GM23338 (cell line): ENCODE measurements at regions not wholly inside any gene's neighbourhood (a gene's known extent, or its start where the extent isn't known, plus 50 kb on each side); places are given as distances from the start of the nearest gene placed in this dataset.

Experiments
- ATAC-seq: fragments of 200-7000 bp; cut with Tn5 transposase; 3 replicates; pipeline ENCODE4 v1.9.1; 2020
- DNase-seq: peaks from one replicate; pipeline ENCODE4 v3.0.0-alpha.2; 2015; ENCODE audit warnings: low spot score
- H2AFZ ChIP-seq: fragments of 200-600 bp; sonication (generic); 2 replicates; pipeline ENCODE4 v1.8.0; 2016; ENCODE audit warnings: antibody characterized with exemption, mild to moderate bottlenecking, moderate library complexity
- H3F3A ChIP-seq: fragments of 200-600 bp; sonication (generic); replicated peaks from 2 replicates; pipeline ENCODE4 v1.8.0; 2017; ENCODE audit warnings: antibody characterized with exemption, mixed run types, low read depth
- H3K27ac ChIP-seq: fragments of 200-600 bp; sonication (generic); 2 replicates; pipeline ENCODE4 v1.6.1; 2016; ENCODE audit warnings: low read depth
- H3K27me3 ChIP-seq: fragments of 200-600 bp; sonication (generic); 2 replicates; pipeline ENCODE4 v1.8.0; 2016; ENCODE audit warnings: mild to moderate bottlenecking, mixed run types, moderate library complexity; ENCODE audit not compliant: insufficient read depth
- H3K36me3 ChIP-seq: fragments of 200-600 bp; sonication (generic); 2 replicates; pipeline ENCODE4 v1.8.0; 2016; ENCODE audit warnings: mild to moderate bottlenecking; ENCODE audit not compliant: insufficient read depth
- H3K4me1 ChIP-seq: fragments of 200-600 bp; sonication (generic); 2 replicates; pipeline ENCODE4 v1.8.0; 2016; ENCODE audit warnings: mild to moderate bottlenecking, moderate library complexity; ENCODE audit not compliant: insufficient read depth
- H3K4me2 ChIP-seq: fragments of 200-600 bp; sonication (generic); 2 replicates; pipeline ENCODE4 v1.7.1; 2017; ENCODE audit warnings: mixed run types
- H3K4me3 ChIP-seq: fragments of 200-600 bp; sonication (generic); 2 replicates; pipeline ENCODE4 v1.6.1; 2016; ENCODE audit warnings: mixed run types
- H3K79me2 ChIP-seq: fragments of 200-600 bp; sonication (generic); replicated peaks from 2 replicates; pipeline ENCODE4 v1.8.0; 2017; ENCODE audit warnings: mild to moderate bottlenecking; ENCODE audit not compliant: insufficient read depth
- H3K9me2 ChIP-seq: fragments of 200-600 bp; sonication (generic); 2 replicates; pipeline ENCODE4 v1.8.0; 2017; ENCODE audit not compliant: insufficient read depth
- H4K20me1 ChIP-seq: fragments of 200-600 bp; sonication (generic); replicated peaks from 2 replicates; pipeline ENCODE4 v1.8.0; 2017; ENCODE audit warnings: mild to moderate bottlenecking; ENCODE audit not compliant: insufficient read depth
- H3K27ac Mint-ChIP-seq: 2 replicates; pipeline ENCODE4 v1.8.0; 2020; ENCODE audit warnings: inconsistent platforms, mild to moderate bottlenecking, moderate library complexity, mixed read lengths
- H3K27me3 Mint-ChIP-seq: 3 replicates; pipeline ENCODE4 v1.8.0; 2022; ENCODE audit warnings: low read depth, mild to moderate bottlenecking, moderate library complexity, mixed read lengths, inconsistent platforms; ENCODE audit not compliant: insufficient read depth, poor library complexity
- H3K36me3 Mint-ChIP-seq: 3 replicates; pipeline ENCODE4 v1.8.0; 2021; ENCODE audit warnings: low read depth, mild to moderate bottlenecking, inconsistent platforms, moderate library complexity, mixed read lengths
- H3K4me1 Mint-ChIP-seq: 3 replicates; pipeline ENCODE4 v1.8.0; 2020; ENCODE audit warnings: mild to moderate bottlenecking, inconsistent platforms, mixed read lengths
- H3K4me3 Mint-ChIP-seq: 3 replicates; pipeline ENCODE4 v1.8.0; 2021; ENCODE audit warnings: moderate library complexity, mild to moderate bottlenecking, inconsistent platforms, mixed read lengths
- H3K9me3 Mint-ChIP-seq: 3 replicates; pipeline ENCODE4 v1.8.0; 2020; ENCODE audit warnings: moderate library complexity, mild to moderate bottlenecking, inconsistent platforms, mixed read lengths
- CREB1 ChIP-seq: fragments of 250-450 bp; sonication (Bioruptor Pico); IDR thresholded peaks from 2 replicates; pipeline ENCODE4 v1.5.0; 2020; ENCODE audit warnings: low read depth, mild to moderate bottlenecking, moderate library complexity
- EZH2 ChIP-seq: fragments of 200-600 bp; sonication (generic); IDR thresholded peaks from one replicate; pipeline ENCODE4 v1.8.0; 2017; ENCODE audit warnings: antibody characterized with exemption, mild to moderate bottlenecking, low read depth; ENCODE audit not compliant: unreplicated experiment
- EZH2phosphoT487 ChIP-seq: fragments of 200-600 bp; sonication (generic); IDR thresholded peaks from one replicate; pipeline ENCODE4 v1.8.1; 2018; ENCODE audit warnings: antibody characterized with exemption; ENCODE audit not compliant: unreplicated experiment
- JUNB ChIP-seq: IDR thresholded peaks from one replicate; pipeline ENCODE4 v1.6.1; 2016; ENCODE audit warnings: antibody characterized with exemption; ENCODE audit not compliant: unreplicated experiment
- NANOG ChIP-seq: IDR thresholded peaks from 2 replicates; pipeline ENCODE4 v1.6.1; 2016; ENCODE audit warnings: antibody characterized with exemption, borderline replicate concordance
- POLR2AphosphoS5 ChIP-seq: IDR thresholded peaks from 2 replicates; pipeline ENCODE4 v1.6.1; 2016; ENCODE audit warnings: antibody characterized with exemption, low read depth
- STAT1 ChIP-seq: IDR thresholded peaks from one replicate; pipeline ENCODE4 v1.6.1; 2016; ENCODE audit warnings: antibody characterized with exemption; ENCODE audit not compliant: unreplicated experiment
- ZNF114 ChIP-seq: fragments of 250-450 bp; sonication (Bioruptor Pico); IDR thresholded peaks from 2 replicates; pipeline ENCODE4 v1.5.0; 2020; ENCODE audit warnings: mild to moderate bottlenecking, moderate library complexity
- ZNF331 ChIP-seq: fragments of 250-450 bp; sonication (Bioruptor Pico); IDR thresholded peaks from 2 replicates; pipeline ENCODE4 v1.5.0; 2020; ENCODE audit warnings: low read depth, mild to moderate bottlenecking, moderate library complexity
- TF ChIP-seq, protein P1 (sequence below), 2 experiments: fragments of 200-600 bp in 1 of 2; sonication (generic) in 1 of 2; conservative IDR thresholded peaks; 2 replicates each; pipeline versions ENCODE4 v1.5.1 to v1.6.1; 2016 to 2017; ENCODE audit warnings: antibody characterized with exemption in 2 of 2, low read depth in 2 of 2, mild to moderate bottlenecking in 2 of 2, moderate library complexity in 1 of 2
- TF ChIP-seq, protein P2 (sequence below): IDR thresholded peaks from 2 replicates; pipeline ENCODE4 v1.6.1; 2016; ENCODE audit warnings: antibody characterized with exemption
- TF ChIP-seq, protein P3 (sequence below): IDR thresholded peaks from one replicate; pipeline ENCODE4 v1.6.1; 2018; ENCODE audit warnings: antibody characterized with exemption; ENCODE audit not compliant: unreplicated experiment
- TF ChIP-seq, protein P4 (sequence below): fragments of 250-450 bp; sonication (Bioruptor Pico); IDR thresholded peaks from 2 replicates; pipeline ENCODE4 v1.5.0; 2020; ENCODE audit warnings: mild to moderate bottlenecking, moderate library complexity

DNA sequence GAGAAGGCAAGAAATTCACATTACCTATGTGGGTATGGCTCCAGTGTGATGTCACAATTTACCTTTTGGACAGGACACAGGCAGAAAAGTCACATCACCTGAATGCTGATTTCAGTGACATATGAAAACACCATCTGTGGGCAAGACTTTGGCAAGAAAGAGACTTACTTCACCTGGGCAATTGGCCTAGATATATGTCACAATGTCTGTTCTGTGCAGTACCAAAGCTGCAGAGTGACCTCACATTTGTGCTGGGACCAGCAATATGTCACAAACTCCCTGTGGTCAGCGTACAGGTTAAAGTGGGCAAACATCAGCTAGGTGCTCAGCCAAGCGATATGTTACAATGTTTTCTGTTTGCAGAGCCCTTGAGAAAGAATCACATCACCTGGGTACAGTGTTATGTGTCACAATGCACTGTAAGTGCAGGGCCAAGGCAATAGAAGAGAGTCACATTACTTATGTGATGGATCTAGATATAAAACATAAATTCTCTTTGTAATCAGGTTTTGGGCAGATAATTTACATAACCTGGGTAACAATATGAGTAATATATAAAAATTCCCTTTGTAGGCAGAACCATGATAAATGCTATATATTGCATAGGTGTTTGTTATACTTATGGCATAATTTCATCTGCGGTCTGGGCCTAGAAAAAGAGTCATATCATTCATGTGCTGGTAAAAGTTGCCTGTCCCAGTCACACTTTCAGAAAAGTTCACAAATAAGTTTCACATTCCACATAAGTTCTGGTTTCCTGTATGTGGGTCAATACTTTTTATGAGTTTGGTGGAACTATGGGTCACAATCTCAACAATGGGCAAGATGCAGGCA is 949.4 kb upstream of the AMELY start:
- Histone ChIP-seq H3K36me3 (no peaks in the 10 kb centered on the region), H4K20me1 (no peaks in the 10 kb centered on the region), H3K9me2 (no peaks in the 10 kb centered on the region), H3K27ac (no peak overlapping the region), H3F3A (no peaks in the 10 kb centered on the region), H2AFZ (no peak overlapping the region), H3K4me1 (no peaks in the 10 kb centered on the region), H3K4me2 (no peak overlapping the region), H3K27me3 (no peaks in the 10 kb centered on the region), H3K4me3 (no peak overlapping the region), H3K79me2 (no peaks in the 10 kb centered on the region)
- ATAC-seq (no peak), DNase-seq (no peak)
- Mint-ChIP-seq H3K4me1 (no peaks in the 10 kb centered on the region), H3K9me3 (no peaks in the 10 kb centered on the region), H3K4me3 (no peak overlapping the region), H3K27ac (no peak overlapping the region), H3K36me3 (no peaks in the 10 kb centered on the region), H3K27me3 (no peaks in the 10 kb centered on the region)
- TF ChIP-seq STAT1 (no peak), ZNF331 (CRISPR knock-in tag) (no peak), CREB1 (no peak), POLR2AphosphoS5 (no peak), JUNB (no peak), NANOG (no peak), EZH2 (no peak), EZH2phosphoT487 (no peak), ZNF114 (CRISPR knock-in tag) (no peak)
- TF ChIP-seq, protein P1, sequence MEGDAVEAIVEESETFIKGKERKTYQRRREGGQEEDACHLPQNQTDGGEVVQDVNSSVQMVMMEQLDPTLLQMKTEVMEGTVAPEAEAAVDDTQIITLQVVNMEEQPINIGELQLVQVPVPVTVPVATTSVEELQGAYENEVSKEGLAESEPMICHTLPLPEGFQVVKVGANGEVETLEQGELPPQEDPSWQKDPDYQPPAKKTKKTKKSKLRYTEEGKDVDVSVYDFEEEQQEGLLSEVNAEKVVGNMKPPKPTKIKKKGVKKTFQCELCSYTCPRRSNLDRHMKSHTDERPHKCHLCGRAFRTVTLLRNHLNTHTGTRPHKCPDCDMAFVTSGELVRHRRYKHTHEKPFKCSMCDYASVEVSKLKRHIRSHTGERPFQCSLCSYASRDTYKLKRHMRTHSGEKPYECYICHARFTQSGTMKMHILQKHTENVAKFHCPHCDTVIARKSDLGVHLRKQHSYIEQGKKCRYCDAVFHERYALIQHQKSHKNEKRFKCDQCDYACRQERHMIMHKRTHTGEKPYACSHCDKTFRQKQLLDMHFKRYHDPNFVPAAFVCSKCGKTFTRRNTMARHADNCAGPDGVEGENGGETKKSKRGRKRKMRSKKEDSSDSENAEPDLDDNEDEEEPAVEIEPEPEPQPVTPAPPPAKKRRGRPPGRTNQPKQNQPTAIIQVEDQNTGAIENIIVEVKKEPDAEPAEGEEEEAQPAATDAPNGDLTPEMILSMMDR (conservative IDR thresholded peaks at IDR 0.05; ENCODE audit: low read depth in 2 of 2), result no peak
- TF ChIP-seq, protein P2, sequence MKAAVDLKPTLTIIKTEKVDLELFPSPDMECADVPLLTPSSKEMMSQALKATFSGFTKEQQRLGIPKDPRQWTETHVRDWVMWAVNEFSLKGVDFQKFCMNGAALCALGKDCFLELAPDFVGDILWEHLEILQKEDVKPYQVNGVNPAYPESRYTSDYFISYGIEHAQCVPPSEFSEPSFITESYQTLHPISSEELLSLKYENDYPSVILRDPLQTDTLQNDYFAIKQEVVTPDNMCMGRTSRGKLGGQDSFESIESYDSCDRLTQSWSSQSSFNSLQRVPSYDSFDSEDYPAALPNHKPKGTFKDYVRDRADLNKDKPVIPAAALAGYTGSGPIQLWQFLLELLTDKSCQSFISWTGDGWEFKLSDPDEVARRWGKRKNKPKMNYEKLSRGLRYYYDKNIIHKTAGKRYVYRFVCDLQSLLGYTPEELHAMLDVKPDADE, result no peak
- TF ChIP-seq, protein P3, sequence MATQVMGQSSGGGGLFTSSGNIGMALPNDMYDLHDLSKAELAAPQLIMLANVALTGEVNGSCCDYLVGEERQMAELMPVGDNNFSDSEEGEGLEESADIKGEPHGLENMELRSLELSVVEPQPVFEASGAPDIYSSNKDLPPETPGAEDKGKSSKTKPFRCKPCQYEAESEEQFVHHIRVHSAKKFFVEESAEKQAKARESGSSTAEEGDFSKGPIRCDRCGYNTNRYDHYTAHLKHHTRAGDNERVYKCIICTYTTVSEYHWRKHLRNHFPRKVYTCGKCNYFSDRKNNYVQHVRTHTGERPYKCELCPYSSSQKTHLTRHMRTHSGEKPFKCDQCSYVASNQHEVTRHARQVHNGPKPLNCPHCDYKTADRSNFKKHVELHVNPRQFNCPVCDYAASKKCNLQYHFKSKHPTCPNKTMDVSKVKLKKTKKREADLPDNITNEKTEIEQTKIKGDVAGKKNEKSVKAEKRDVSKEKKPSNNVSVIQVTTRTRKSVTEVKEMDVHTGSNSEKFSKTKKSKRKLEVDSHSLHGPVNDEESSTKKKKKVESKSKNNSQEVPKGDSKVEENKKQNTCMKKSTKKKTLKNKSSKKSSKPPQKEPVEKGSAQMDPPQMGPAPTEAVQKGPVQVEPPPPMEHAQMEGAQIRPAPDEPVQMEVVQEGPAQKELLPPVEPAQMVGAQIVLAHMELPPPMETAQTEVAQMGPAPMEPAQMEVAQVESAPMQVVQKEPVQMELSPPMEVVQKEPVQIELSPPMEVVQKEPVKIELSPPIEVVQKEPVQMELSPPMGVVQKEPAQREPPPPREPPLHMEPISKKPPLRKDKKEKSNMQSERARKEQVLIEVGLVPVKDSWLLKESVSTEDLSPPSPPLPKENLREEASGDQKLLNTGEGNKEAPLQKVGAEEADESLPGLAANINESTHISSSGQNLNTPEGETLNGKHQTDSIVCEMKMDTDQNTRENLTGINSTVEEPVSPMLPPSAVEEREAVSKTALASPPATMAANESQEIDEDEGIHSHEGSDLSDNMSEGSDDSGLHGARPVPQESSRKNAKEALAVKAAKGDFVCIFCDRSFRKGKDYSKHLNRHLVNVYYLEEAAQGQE, result no peak
- TF ChIP-seq, protein P4, sequence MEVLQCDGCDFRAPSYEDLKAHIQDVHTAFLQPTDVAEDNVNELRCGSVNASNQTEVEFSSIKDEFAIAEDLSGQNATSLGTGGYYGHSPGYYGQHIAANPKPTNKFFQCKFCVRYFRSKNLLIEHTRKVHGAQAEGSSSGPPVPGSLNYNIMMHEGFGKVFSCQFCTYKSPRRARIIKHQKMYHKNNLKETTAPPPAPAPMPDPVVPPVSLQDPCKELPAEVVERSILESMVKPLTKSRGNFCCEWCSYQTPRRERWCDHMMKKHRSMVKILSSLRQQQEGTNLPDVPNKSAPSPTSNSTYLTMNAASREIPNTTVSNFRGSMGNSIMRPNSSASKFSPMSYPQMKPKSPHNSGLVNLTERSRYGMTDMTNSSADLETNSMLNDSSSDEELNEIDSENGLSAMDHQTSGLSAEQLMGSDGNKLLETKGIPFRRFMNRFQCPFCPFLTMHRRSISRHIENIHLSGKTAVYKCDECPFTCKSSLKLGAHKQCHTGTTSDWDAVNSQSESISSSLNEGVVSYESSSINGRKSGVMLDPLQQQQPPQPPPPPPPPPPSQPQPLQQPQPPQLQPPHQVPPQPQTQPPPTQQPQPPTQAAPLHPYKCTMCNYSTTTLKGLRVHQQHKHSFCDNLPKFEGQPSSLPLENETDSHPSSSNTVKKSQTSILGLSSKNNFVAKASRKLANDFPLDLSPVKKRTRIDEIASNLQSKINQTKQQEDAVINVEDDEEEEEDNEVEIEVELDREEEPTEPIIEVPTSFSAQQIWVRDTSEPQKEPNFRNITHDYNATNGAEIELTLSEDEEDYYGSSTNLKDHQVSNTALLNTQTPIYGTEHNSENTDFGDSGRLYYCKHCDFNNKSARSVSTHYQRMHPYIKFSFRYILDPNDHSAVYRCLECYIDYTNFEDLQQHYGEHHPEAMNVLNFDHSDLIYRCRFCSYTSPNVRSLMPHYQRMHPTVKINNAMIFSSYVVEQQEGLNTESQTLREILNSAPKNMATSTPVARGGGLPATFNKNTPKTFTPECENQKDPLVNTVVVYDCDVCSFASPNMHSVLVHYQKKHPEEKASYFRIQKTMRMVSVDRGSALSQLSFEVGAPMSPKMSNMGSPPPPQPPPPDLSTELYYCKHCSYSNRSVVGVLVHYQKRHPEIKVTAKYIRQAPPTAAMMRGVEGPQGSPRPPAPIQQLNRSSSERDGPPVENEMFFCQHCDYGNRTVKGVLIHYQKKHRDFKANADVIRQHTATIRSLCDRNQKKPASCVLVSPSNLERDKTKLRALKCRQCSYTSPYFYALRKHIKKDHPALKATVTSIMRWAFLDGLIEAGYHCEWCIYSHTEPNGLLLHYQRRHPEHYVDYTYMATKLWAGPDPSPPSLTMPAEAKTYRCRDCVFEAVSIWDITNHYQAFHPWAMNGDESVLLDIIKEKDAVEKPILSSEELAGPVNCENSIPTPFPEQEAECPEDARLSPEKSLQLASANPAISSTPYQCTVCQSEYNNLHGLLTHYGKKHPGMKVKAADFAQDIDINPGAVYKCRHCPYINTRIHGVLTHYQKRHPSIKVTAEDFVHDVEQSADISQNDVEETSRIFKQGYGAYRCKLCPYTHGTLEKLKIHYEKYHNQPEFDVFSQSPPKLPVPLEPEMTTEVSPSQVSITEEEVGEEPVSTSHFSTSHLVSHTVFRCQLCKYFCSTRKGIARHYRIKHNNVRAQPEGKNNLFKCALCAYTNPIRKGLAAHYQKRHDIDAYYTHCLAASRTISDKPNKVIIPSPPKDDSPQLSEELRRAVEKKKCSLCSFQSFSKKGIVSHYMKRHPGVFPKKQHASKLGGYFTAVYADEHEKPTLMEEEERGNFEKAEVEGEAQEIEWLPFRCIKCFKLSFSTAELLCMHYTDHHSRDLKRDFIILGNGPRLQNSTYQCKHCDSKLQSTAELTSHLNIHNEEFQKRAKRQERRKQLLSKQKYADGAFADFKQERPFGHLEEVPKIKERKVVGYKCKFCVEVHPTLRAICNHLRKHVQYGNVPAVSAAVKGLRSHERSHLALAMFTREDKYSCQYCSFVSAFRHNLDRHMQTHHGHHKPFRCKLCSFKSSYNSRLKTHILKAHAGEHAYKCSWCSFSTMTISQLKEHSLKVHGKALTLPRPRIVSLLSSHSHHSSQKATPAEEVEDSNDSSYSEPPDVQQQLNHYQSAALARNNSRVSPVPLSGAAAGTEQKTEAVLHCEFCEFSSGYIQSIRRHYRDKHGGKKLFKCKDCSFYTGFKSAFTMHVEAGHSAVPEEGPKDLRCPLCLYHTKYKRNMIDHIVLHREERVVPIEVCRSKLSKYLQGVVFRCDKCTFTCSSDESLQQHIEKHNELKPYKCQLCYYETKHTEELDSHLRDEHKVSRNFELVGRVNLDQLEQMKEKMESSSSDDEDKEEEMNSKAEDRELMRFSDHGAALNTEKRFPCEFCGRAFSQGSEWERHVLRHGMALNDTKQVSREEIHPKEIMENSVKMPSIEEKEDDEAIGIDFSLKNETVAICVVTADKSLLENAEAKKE (CRISPR knock-in tag), result no peak
